IPS-20b (cell line): ENCODE measurements at regions not wholly inside any gene's neighbourhood (a gene's known extent, or its start where the extent isn't known, plus 50 kb on each side); places are given as distances from the start of the nearest gene placed in this dataset.

ENCODE experiments used
- H3K27ac ChIP-seq: one replicate; pipeline ENCODE4 v1.5.1; 2013; ENCODE audit warnings: low read length
- H3K27me3 ChIP-seq: 2 replicates; pipeline ENCODE4 v1.6.1; 2013; ENCODE audit warnings: mild to moderate bottlenecking, low read length, inconsistent platforms; ENCODE audit not compliant: insufficient read depth
- H3K36me3 ChIP-seq: 2 replicates; pipeline ENCODE4 v1.6.1; 2013; ENCODE audit warnings: low read depth, mild to moderate bottlenecking, inconsistent platforms, low read length, moderate library complexity; ENCODE audit not compliant: insufficient read depth
- H3K4me1 ChIP-seq: 2 replicates; pipeline ENCODE4 v1.6.1; 2013; ENCODE audit warnings: mild to moderate bottlenecking, control low read depth, inconsistent platforms, low read length, moderate library complexity; ENCODE audit not compliant: insufficient read depth
- H3K4me3 ChIP-seq: 2 replicates; pipeline ENCODE4 v1.5.1; 2013; ENCODE audit warnings: mild to moderate bottlenecking, low read length, inconsistent platforms
- H3K9ac ChIP-seq: 2 replicates; pipeline ENCODE4 v1.6.1; 2013; ENCODE audit warnings: low read depth, mild to moderate bottlenecking, inconsistent platforms, low read length, moderate library complexity
- H3K9me3 ChIP-seq: 2 replicates; pipeline ENCODE4 v1.6.1; 2013; ENCODE audit warnings: mild to moderate bottlenecking, low read depth, low read length, inconsistent platforms; ENCODE audit not compliant: insufficient read depth

GRCh38 chr6:87951751-87952150, 95.9 kb upstream of the SPACA1 start:
- Histone ChIP-seq H3K9me3 (no peaks in the 10 kb centered on the region), H3K9ac (no peak overlapping the region), H3K4me1 (no peaks in the 10 kb centered on the region), H3K36me3 (no peaks in the 10 kb centered on the region), H3K4me3 (no peak overlapping the region), H3K27me3 (no peaks in the 10 kb centered on the region), H3K27ac (no peak overlapping the region)

GRCh38 chr6:87950614-87951013, 97.0 kb upstream of the SPACA1 start:
- H3K27ac ChIP-seq: no peak overlapping the region
- no peaks in the 10 kb centered on the region for H3K36me3 ChIP-seq
- H3K9me3 ChIP-seq: no peaks in the 10 kb centered on the region
- H3K27me3 ChIP-seq: no peaks in the 10 kb centered on the region
- H3K4me1 ChIP-seq: no peaks in the 10 kb centered on the region
- no peak overlapping the region for H3K4me3 ChIP-seq
- H3K9ac ChIP-seq: no peak overlapping the region

GRCh38 chr6:87949194-87949593, 98.4 kb upstream of the SPACA1 start:
- Histone ChIP-seq H3K36me3 (no peaks in the 10 kb centered on the region), H3K27ac (no peak overlapping the region), H3K9ac (no peak overlapping the region), H3K4me3 (no peak overlapping the region), H3K9me3 (no peaks in the 10 kb centered on the region), H3K27me3 (no peaks in the 10 kb centered on the region), H3K4me1 (no peaks in the 10 kb centered on the region)

GRCh38 chr6:87946669-87947068, 101.0 kb upstream of the SPACA1 start:
- Histone ChIP-seq H3K4me1 (no peaks in the 10 kb centered on the region), H3K27me3 (no peaks in the 10 kb centered on the region), H3K9me3 (no peaks in the 10 kb centered on the region), H3K27ac (no peak overlapping the region), H3K36me3 (no peaks in the 10 kb centered on the region), H3K4me3 (no peak overlapping the region), H3K9ac (no peak overlapping the region)

- no peaks in the 10 kb centered on the region for H3K9me3 ChIP-seq
- no peaks in the 10 kb centered on the region for H3K27me3 ChIP-seq
- H3K9ac ChIP-seq: no peak overlapping the region
- no peaks in the 10 kb centered on the region for H3K36me3 ChIP-seq
- H3K4me1 ChIP-seq: no peaks in the 10 kb centered on the region
- no peak overlapping the region for H3K27ac ChIP-seq
- H3K4me3 ChIP-seq: no peak overlapping the region
These were observed 101.7 kb upstream of the SPACA1 start for GRCh38 chr6:87945966-87946365.

- Histone ChIP-seq H3K27me3 (no peaks in the 10 kb centered on the region), H3K4me1 (no peaks in the 10 kb centered on the region), H3K9me3 (no peaks in the 10 kb centered on the region), H3K27ac (no peak overlapping the region), H3K4me3 (no peak overlapping the region), H3K9ac (no peak overlapping the region), H3K36me3 (no peaks in the 10 kb centered on the region)
These were observed 102.5 kb upstream of the SPACA1 start for GRCh38 chr6:87945181-87945580.

GRCh38 chr6:87944541-87944954, 103.1 kb upstream of the SPACA1 start:
- Histone ChIP-seq H3K4me3 (no peak overlapping the region), H3K9ac (no peak overlapping the region), H3K36me3 (no peaks in the 10 kb centered on the region), H3K27ac (no peak overlapping the region), H3K4me1 (no peaks in the 10 kb centered on the region), H3K9me3 (no peaks in the 10 kb centered on the region), H3K27me3 (no peaks in the 10 kb centered on the region)

GRCh38 chr6:87943191-87943590, 104.5 kb upstream of the SPACA1 start:
- H3K36me3 ChIP-seq: no peaks in the 10 kb centered on the region
- no peak overlapping the region for H3K9ac ChIP-seq
- H3K27me3 ChIP-seq: no peaks in the 10 kb centered on the region
- no peak overlapping the region for H3K4me3 ChIP-seq
- H3K9me3 ChIP-seq: no peaks in the 10 kb centered on the region
- 0 out of 2 replicates have a peak, but pooled peaks cover 5% of the 10 kb centered on the region for H3K4me1 ChIP-seq
- no peak overlapping the region for H3K27ac ChIP-seq

GRCh38 chr6:87941556-87942358, 105.9 kb upstream of the SPACA1 start:
- Histone ChIP-seq H3K27me3 (no peaks in the 10 kb centered on the region), H3K9me3 (no peaks in the 10 kb centered on the region), H3K36me3 (no peaks in the 10 kb centered on the region), H3K4me3 (no peak overlapping the region), H3K27ac (no peak overlapping the region), H3K4me1 (0 out of 2 replicates have a peak, but pooled peaks cover 5% of the 10 kb centered on the region), H3K9ac (no peak overlapping the region)

- no peaks in the 10 kb centered on the region for H3K9me3 ChIP-seq
These were observed 107.9 kb upstream of the SPACA1 start for GRCh38 chr6:87939776-87940175.

GRCh38 chr6:87938287-87938686, 109.4 kb upstream of the SPACA1 start:
- no peak overlapping the region for H3K9ac ChIP-seq
- no peak overlapping the region for H3K4me3 ChIP-seq
- no peaks in the 10 kb centered on the region for H3K27me3 ChIP-seq
- H3K27ac ChIP-seq: no peak overlapping the region
- no peaks in the 10 kb centered on the region for H3K36me3 ChIP-seq
- H3K9me3 ChIP-seq: no peaks in the 10 kb centered on the region
- 0 out of 2 replicates have a peak, but pooled peaks cover 5% of the 10 kb centered on the region for H3K4me1 ChIP-seq

More at GRCh38 chr6:87939776-87940175, 107.9 kb upstream of the SPACA1 start:
- H3K9ac ChIP-seq: no peak overlapping the region
- H3K27me3 ChIP-seq: no peaks in the 10 kb centered on the region
- no peaks in the 10 kb centered on the region for H3K36me3 ChIP-seq
- no peak overlapping the region for H3K4me3 ChIP-seq
- H3K4me1 ChIP-seq: 0 out of 2 replicates have a peak, but pooled peaks cover 5% of the 10 kb centered on the region
- H3K27ac ChIP-seq: no peak overlapping the region

- Histone ChIP-seq H3K27me3 (no peaks in the 10 kb centered on the region), H3K9me3 (no peaks in the 10 kb centered on the region), H3K4me1 (peaks cover 17% of the 10 kb centered on the region; the same call in 1 of the 2 replicates), H3K9ac (no peak overlapping the region), H3K27ac (no peak overlapping the region), H3K4me3 (no peak overlapping the region), H3K36me3 (no peaks in the 10 kb centered on the region)
These were observed 111.6 kb upstream of the SPACA1 start for GRCh38 chr6:87936065-87936464.
